Osteocyte (in vitro differentiated cells): ENCODE measurements at regions not wholly inside any gene's neighbourhood (a gene's known extent, or its start where the extent isn't known, plus 50 kb on each side); places are given as distances from the start of the nearest gene placed in this dataset.

Source experiments
- DNase-seq: peaks from one replicate; pipeline ENCODE4 v3.0.0; 2021; ENCODE audit warnings: mixed read lengths; ENCODE audit not compliant: unreplicated experiment; ENCODE audit errors: extremely low spot score
- H3K27ac Mint-ChIP-seq: one replicate; pipeline ENCODE4 v1.8.0; 2021; ENCODE audit warnings: mild to moderate bottlenecking, mixed read lengths; ENCODE audit not compliant: unreplicated experiment
- H3K27me3 Mint-ChIP-seq: one replicate; pipeline ENCODE4 v1.8.0; 2021; ENCODE audit warnings: mixed read lengths; ENCODE audit not compliant: unreplicated experiment
- H3K36me3 Mint-ChIP-seq: one replicate; pipeline ENCODE4 v1.8.0; 2021; ENCODE audit warnings: mixed read lengths; ENCODE audit not compliant: unreplicated experiment
- H3K4me1 Mint-ChIP-seq: one replicate; pipeline ENCODE4 v1.8.0; 2021; ENCODE audit warnings: mixed read lengths; ENCODE audit not compliant: unreplicated experiment
- H3K4me3 Mint-ChIP-seq: one replicate; pipeline ENCODE4 v1.8.0; 2021; ENCODE audit warnings: mild to moderate bottlenecking, moderate library complexity, mixed read lengths; ENCODE audit not compliant: unreplicated experiment
- H3K9me3 Mint-ChIP-seq: one replicate; pipeline ENCODE4 v1.8.0; 2021; ENCODE audit warnings: mixed read lengths; ENCODE audit not compliant: unreplicated experiment
- TF ChIP-seq, protein P1 (sequence below): fragments of 200-600 bp; sonication (generic); IDR thresholded peaks from 2 replicates; pipeline ENCODE4 v1.5.0; 2021; ENCODE audit warnings: antibody characterized with exemption, mild to moderate bottlenecking, moderate library complexity

DNA sequence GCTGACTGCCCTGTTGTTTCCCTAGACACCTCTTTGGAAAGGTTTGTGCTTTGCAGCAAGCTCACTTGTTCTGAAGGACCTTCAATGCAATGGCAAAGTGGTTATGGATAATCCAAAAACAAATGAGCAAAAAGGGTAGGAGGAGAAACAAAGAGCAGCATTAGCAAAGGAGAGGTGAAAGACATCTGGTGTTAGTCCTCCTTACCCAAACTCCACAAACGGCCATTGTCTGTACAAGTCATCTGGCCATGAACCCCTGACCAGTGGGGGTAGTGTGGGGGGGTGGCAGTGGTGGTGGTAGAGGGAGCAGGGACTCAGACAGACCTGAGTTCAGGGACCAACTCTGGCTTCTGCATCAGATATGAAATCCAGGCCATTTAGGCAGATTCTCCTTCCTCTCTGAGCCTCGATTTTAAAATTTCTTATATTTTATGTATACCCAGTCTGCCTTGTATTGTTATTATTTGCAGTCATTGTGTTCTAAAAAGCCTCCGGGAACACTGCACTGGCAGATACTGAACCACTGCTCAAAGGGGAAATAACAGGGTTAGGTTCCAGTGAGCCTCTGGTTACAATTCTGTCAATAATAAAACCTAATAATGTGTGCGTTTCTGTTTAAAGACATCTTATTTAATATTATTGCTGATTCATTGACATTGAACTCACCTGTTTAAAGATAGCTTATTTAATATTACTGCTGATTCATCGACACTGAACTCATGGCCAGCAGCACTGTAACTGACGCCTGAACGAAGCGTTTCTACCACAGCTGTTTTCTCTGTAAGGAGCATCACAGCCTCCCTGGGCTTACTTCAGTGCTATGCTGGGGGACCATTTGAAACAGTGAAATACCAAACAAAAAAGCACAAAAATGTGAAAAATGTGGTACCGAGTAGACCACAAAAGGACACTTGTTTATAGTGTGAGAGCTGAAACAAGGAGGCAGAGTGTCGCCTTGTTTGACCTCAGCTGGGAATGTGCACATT is 156.0 kb downstream of the SEC61B start:
- H3K9me3 Mint-ChIP-seq = no peaks in the 10 kb centered on the region
- peak overlapping the region; percentile 60 for H3K27ac Mint-ChIP-seq
- H3K4me3 Mint-ChIP-seq = no peak overlapping the region
- no peaks in the 10 kb centered on the region for H3K27me3 Mint-ChIP-seq
- no peak for DNase-seq
- peaks cover 47% of the 10 kb centered on the region for H3K4me1 Mint-ChIP-seq
- TF ChIP-seq, protein P1, sequence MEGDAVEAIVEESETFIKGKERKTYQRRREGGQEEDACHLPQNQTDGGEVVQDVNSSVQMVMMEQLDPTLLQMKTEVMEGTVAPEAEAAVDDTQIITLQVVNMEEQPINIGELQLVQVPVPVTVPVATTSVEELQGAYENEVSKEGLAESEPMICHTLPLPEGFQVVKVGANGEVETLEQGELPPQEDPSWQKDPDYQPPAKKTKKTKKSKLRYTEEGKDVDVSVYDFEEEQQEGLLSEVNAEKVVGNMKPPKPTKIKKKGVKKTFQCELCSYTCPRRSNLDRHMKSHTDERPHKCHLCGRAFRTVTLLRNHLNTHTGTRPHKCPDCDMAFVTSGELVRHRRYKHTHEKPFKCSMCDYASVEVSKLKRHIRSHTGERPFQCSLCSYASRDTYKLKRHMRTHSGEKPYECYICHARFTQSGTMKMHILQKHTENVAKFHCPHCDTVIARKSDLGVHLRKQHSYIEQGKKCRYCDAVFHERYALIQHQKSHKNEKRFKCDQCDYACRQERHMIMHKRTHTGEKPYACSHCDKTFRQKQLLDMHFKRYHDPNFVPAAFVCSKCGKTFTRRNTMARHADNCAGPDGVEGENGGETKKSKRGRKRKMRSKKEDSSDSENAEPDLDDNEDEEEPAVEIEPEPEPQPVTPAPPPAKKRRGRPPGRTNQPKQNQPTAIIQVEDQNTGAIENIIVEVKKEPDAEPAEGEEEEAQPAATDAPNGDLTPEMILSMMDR = no peak
- no peaks in the 10 kb centered on the region for H3K36me3 Mint-ChIP-seq

DNA sequence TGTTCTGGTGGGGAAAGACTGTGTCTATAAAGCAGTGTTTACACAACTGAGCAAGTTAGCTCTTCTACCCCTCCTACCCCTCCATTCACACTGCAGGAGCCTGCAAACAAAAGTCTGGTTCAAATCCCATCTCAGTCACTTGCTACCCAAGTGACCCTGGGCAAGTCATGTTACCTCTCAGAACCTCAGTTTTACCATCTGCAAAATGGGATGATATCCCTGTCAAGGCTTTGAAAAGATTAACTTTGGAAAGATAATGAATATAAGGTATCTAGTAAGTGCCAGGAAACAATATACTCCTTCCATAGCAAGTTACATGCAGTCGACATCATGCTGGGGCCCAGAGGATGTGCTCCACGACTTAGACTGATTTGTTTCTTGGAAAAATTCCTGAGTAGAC is 161.5 kb downstream of the SEC61B start:
- TF ChIP-seq, protein P1 = no peak
- peaks cover 66% of the 10 kb centered on the region for H3K4me1 Mint-ChIP-seq
- H3K9me3 Mint-ChIP-seq = no peaks in the 10 kb centered on the region

DNA sequence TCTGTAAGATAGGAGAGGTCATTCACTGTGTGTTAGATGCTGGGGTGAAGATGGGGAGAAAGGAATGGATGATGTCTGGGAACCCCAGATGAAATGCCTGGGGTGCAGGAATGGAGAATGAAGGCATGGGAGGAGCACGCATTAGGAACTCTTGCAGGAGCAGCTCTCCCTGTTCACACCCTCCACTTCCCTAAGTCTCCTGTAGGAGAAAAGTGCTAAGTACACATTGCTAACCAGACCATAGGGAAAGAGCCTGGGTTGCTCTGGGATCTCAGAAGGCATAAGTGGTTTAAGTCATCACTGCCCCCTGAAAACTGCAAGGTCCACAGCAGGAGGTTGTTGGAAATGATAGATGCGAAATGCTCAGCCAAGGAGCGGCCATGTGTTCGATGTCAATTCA is 163.1 kb downstream of the SEC61B start:
- Mint-ChIP-seq H3K4me3 (no peak overlapping the region), H3K4me1 (peaks cover 60% of the 10 kb centered on the region), H3K27ac (peak overlapping the region; percentile 94), H3K36me3 (no peaks in the 10 kb centered on the region), H3K27me3 (no peaks in the 10 kb centered on the region), H3K9me3 (no peaks in the 10 kb centered on the region)
- TF ChIP-seq, protein P1 = peak; percentile 34
- DNase-seq = no peak

More for the DNA sequence above, 161.5 kb downstream of the SEC61B start:
- no peak overlapping the region for H3K27ac Mint-ChIP-seq
- no peaks in the 10 kb centered on the region for H3K36me3 Mint-ChIP-seq
- no peak for DNase-seq
- H3K27me3 Mint-ChIP-seq = no peaks in the 10 kb centered on the region
- H3K4me3 Mint-ChIP-seq = no peak overlapping the region

DNA sequence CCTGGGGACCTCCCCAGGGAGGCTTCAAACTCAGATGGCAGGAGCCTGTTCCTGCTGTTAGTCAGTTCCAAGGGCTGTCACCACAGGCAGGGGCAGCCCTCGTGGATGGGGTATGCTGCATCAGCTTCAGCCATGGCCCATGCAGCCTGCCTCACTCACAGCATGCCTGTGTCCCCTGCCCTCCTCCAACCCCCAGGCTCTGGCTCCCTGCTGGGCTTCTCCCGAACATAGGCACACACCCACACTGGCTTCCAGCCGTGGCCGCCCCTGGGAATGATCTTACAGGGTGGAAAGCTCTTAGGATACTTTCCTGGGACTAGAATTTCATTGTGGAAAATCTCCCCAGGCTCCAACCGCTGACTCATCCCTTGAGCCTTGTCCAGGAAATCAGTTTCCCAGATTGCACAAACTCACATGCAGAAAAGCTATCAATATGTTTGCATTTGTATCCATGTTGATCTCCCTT is 163.8 kb downstream of the SEC61B start:
- Mint-ChIP-seq H3K36me3 (no peaks in the 10 kb centered on the region), H3K4me3 (no peak overlapping the region), H3K9me3 (no peaks in the 10 kb centered on the region), H3K27me3 (no peaks in the 10 kb centered on the region), H3K27ac (peak overlapping the region; percentile 94), H3K4me1 (peaks cover 59% of the 10 kb centered on the region)
- TF ChIP-seq, protein P1 = no peak
- DNase-seq = peak; percentile 88

DNA sequence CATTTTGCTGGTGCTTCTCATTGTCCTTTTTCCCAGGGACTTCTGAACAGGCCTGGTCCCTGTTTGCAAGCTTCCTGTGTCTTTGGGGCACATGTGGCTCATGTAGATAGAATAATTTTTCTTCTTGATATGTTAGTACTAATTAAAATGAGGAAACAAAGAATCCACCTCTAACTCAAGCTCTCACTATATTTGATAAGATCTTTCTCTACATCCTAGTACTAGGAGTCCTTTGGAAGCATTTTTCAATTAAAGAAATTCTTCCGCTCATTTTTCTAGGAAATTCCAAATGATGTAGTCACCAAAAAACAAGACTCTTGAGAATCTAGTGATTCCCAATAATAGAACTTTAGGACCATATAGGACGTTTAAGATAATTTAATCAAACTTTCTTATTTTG is 165.3 kb downstream of the SEC61B start:
- no peak for DNase-seq
- H3K4me3 Mint-ChIP-seq = no peak overlapping the region
- no peaks in the 10 kb centered on the region for H3K27me3 Mint-ChIP-seq
- no peaks in the 10 kb centered on the region for H3K36me3 Mint-ChIP-seq
- H3K9me3 Mint-ChIP-seq = no peaks in the 10 kb centered on the region
- H3K27ac Mint-ChIP-seq = peak overlapping the region; percentile 94
- TF ChIP-seq, protein P1 = no peak
- peaks cover 45% of the 10 kb centered on the region for H3K4me1 Mint-ChIP-seq
